AG04449 (cell line): ENCODE measurements at regions not wholly inside any gene's neighbourhood (a gene's known extent, or its start where the extent isn't known, plus 50 kb on each side); places are given as distances from the start of the nearest gene placed in this dataset.

Source experiments
- CTCF ChIA-PET: fragments of 350-600 bp; formaldehyde crosslinking; extraction: SDS; loops from one replicate; lab custom pipeline; 2021; ENCODE audit warnings: antibody characterized with exemption; lab: Yijun Ruan, JAX
- POLR2A ChIA-PET: fragments of 400-600, 350-600 bp; formaldehyde crosslinking; extraction: SDS; loops from one replicate; lab custom pipeline; 2020; ENCODE audit warnings: antibody characterized with exemption, inconsistent platforms; lab: Yijun Ruan, JAX
- DNase-seq: peaks from one replicate; pipeline ENCODE4 v3.0.0-alpha.2; 2010; ENCODE audit warnings: low read depth, low spot score
- H3K4me3 ChIP-seq: 2 replicates; pipeline ENCODE4 v1.5.1; 2011; ENCODE audit warnings: low read depth, mild to moderate bottlenecking, control low read depth, low read length
- TF ChIP-seq, protein P1 (sequence below): IDR thresholded peaks from one replicate; pipeline ENCODE4 v1.5.1; 2011; ENCODE audit warnings: mild to moderate bottlenecking, moderate library complexity, low read length, control low read depth, inconsistent platforms; ENCODE audit not compliant: insufficient read depth; ENCODE audit errors: missing control alignments

DNA sequence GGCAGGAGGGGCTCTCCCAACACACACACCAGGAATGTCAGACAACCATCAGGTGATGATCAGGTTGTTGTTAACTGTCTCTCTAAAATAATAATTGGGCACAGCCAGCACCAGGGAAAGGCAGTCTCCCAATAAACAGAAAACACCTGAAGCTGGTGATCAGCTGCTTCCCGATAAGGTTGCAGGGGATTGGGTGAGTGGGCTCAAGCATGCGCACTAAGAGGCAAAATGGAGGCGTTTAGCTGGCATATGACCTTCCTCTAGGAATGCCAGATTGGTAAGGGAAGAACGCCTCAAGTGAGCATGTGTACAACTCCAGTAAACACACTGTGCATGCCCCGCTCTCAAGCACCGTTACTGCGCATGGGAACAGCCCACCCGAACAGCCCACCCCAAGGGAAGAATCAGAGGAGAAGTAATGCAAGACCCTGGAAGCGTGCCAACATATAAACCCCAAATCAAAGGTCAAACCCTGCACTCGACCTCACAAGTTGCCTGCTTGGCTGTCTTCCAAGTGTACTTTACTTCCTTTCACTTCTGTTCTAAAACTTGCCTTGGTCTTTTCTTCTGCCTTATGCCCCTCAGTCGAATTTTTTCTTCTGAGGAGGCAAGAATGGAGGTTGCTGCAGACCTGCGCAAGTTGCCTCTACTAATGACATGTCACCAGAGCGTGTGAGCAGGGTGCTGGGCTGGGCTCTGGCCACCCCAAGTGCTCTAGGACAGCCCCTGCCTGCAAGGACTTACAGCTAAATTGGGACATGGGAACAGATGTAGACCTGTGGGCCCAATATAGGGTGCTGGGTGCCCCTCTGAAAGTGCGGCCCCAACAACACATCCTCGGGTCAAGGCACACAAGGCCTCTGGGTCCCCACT, 200.8 kb downstream of the RHOU start:
- ChIA-PET POLR2A (no interaction called here), CTCF (no interaction called here)
- DNase-seq = no peak

DNA sequence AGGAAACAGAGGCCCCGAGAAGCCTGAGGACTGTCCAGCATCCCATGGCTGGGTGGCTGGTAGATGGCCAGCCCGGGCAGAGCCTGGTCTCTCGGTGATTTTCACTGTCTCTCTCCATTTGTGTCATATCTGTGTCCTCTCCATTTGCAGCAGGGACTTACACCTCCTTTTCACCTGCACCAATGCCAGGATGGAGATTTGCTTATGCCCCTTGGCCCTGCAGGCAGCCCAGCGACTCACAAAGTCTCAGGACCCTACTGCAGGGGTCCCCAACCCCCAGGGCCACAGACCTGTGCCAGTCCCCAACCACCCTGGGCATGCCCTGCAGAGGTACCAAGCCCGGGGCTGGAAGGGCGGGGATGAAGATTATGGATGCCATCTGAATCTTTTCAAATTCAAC, 201.6 kb downstream of the RHOU start:
- DNase-seq = no peak
- ChIA-PET CTCF (no interaction called here), POLR2A (no interaction called here)
- TF ChIP-seq, protein P1, sequence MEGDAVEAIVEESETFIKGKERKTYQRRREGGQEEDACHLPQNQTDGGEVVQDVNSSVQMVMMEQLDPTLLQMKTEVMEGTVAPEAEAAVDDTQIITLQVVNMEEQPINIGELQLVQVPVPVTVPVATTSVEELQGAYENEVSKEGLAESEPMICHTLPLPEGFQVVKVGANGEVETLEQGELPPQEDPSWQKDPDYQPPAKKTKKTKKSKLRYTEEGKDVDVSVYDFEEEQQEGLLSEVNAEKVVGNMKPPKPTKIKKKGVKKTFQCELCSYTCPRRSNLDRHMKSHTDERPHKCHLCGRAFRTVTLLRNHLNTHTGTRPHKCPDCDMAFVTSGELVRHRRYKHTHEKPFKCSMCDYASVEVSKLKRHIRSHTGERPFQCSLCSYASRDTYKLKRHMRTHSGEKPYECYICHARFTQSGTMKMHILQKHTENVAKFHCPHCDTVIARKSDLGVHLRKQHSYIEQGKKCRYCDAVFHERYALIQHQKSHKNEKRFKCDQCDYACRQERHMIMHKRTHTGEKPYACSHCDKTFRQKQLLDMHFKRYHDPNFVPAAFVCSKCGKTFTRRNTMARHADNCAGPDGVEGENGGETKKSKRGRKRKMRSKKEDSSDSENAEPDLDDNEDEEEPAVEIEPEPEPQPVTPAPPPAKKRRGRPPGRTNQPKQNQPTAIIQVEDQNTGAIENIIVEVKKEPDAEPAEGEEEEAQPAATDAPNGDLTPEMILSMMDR = no peak
- no peak overlapping the region for H3K4me3 ChIP-seq

More for the DNA sequence above, 200.8 kb downstream of the RHOU start:
- TF ChIP-seq, protein P1 = no peak
- no peak overlapping the region for H3K4me3 ChIP-seq

DNA sequence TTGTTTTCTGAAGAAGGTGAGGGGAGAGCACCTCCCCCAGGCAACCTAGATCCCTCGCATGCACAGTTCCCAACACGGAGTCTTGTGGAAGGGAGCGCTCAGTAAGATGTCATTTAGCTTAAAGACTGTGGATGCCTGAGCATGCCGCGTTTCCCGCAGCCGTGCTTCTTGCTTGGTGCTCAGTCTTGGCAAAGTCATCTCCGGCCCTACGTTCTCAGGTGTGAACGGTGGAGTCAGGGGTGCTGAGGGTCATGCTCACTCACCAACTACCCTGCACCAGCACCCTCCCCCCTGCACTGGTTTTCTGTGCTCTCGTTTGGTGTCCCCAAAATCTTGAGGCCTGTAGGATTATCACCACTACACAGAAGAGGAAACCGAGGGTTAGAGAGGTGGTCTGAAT, 202.1 kb downstream of the RHOU start:
- POLR2A ChIA-PET = no interaction called here
- CTCF ChIA-PET = no interaction called here
- DNase-seq = no peak
- no peak overlapping the region for H3K4me3 ChIP-seq
- TF ChIP-seq, protein P1 = no peak

DNA sequence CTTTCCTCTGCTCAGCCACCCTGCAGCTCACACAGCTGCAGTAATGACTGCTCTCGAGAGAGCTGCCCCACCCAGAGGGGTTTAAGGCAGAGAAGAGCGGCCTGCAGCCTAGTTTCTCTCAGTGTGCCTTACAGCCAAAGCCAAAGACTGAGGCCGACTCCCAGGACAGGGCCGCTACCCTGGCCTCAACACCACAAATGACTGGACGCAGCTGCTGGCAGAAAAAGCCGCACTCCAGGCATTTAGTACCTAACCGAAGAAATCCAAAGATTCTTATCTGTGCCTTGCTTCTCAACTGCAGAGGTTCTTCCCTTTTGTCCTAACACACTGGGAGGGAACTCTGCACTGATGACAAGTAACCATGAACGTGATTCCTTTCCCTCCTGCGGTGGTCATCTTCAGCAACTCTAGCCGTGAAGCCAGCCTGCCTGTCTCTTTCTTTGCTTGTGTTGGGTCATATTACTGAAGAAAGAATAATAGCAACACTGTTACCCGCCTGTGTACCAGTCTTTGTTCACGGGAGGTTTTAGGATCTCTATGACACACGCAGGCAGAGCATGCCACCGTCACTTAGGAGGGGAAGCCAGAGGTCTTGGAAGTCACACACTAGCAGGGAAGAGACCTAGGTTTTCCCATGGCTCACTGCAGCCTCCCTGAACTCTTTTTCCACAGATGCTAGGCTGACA, 202.7 kb downstream of the RHOU start:
- ChIA-PET POLR2A (no interaction called here), CTCF (no interaction called here)
- no peak for DNase-seq
- TF ChIP-seq, protein P1 = no peak
- no peak overlapping the region for H3K4me3 ChIP-seq

DNA sequence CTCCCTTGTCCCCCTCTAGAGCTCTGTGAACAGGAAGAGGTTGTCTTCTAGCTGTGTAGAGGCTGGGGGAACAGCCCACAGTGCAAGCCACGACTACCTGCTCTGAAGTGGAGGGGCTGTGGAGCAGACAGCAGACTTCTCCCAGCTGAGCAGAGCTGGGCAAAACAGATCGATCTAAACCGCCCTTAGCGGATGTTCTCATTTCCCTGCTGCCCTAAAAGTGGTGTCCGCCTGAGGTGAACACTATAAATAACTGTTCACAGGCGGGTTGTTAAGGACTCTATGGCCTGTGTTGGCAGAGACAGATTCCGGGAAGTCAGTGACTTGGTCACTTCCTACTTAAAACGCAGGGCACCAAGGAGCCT, 203.2 kb downstream of the RHOU start:
- no peak overlapping the region for H3K4me3 ChIP-seq
- CTCF ChIA-PET = no interaction called here
- TF ChIP-seq, protein P1 = no peak
- POLR2A ChIA-PET = no interaction called here
- no peak for DNase-seq

DNA sequence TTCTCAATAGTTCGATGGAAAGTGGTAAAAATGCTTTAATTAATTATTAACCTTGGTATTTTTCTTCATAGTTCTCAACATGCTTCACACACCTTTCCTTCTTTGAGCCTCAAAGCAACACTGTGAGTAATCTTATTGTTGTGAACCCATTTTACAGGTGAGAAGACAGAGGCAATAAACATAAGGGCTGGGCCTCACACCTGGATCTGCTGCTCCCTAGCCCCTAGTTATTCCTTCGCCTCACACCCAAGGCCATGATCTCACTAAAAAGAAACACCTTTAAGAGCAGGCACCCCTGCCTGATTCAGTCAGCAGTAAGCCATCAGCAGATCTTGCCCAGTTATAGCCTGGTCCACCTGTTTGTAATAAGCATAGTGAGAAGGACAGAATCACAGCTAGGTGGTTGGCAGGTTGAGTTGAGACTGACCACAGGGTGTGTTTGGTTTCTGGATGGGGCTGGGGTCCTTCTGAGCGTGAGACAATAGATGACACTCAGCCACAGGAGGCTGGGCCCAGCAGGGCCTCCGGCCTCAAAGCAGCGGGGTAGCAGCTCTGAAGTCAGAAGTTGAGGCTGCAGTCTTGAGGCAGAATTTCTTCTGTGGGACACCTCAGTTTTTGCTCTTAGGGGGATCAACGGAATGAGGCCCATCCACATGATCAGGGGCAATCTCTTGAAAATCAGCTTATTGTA, 203.9 kb downstream of the RHOU start:
- POLR2A ChIA-PET = no interaction called here
- TF ChIP-seq, protein P1 = no peak
- no peak for DNase-seq
- no peak overlapping the region for H3K4me3 ChIP-seq
- CTCF ChIA-PET = no interaction called here
